Progenitor cell of endocrine pancreas (in vitro differentiated cells): ENCODE measurements at regions not wholly inside any gene's neighbourhood (a gene's known extent, or its start where the extent isn't known, plus 50 kb on each side); places are given as distances from the start of the nearest gene placed in this dataset.

Source experiments
- DNase-seq: peaks from one replicate; pipeline ENCODE4 v3.0.0; 2021; ENCODE audit warnings: low spot score; ENCODE audit not compliant: unreplicated experiment
- H3K27ac Mint-ChIP-seq: 2 replicates; pipeline ENCODE4 v1.8.0; 2021; ENCODE audit warnings: mild to moderate bottlenecking, moderate library complexity, mixed read lengths
- H3K27me3 Mint-ChIP-seq: 2 replicates; pipeline ENCODE4 v1.8.0; 2021; ENCODE audit warnings: mixed read lengths
- H3K36me3 Mint-ChIP-seq: 2 replicates; pipeline ENCODE4 v1.8.0; 2022; ENCODE audit warnings: mixed read lengths; ENCODE audit not compliant: insufficient read depth
- H3K4me1 Mint-ChIP-seq: 2 replicates; pipeline ENCODE4 v1.8.0; 2021; ENCODE audit warnings: low read depth, mixed read lengths
- H3K4me3 Mint-ChIP-seq: 2 replicates; pipeline ENCODE4 v1.8.0; 2021; ENCODE audit warnings: low read depth, mild to moderate bottlenecking, moderate library complexity, mixed read lengths
- H3K9me3 Mint-ChIP-seq: 2 replicates; pipeline ENCODE4 v1.8.0; 2021; ENCODE audit warnings: low read depth, mixed read lengths
- TF ChIP-seq, protein P1 (sequence below): fragments of 200-600 bp; sonication (generic); IDR thresholded peaks from one replicate; pipeline ENCODE4 v1.5.0; 2021; ENCODE audit warnings: antibody characterized with exemption, mild to moderate bottlenecking; ENCODE audit not compliant: unreplicated experiment

DNA sequence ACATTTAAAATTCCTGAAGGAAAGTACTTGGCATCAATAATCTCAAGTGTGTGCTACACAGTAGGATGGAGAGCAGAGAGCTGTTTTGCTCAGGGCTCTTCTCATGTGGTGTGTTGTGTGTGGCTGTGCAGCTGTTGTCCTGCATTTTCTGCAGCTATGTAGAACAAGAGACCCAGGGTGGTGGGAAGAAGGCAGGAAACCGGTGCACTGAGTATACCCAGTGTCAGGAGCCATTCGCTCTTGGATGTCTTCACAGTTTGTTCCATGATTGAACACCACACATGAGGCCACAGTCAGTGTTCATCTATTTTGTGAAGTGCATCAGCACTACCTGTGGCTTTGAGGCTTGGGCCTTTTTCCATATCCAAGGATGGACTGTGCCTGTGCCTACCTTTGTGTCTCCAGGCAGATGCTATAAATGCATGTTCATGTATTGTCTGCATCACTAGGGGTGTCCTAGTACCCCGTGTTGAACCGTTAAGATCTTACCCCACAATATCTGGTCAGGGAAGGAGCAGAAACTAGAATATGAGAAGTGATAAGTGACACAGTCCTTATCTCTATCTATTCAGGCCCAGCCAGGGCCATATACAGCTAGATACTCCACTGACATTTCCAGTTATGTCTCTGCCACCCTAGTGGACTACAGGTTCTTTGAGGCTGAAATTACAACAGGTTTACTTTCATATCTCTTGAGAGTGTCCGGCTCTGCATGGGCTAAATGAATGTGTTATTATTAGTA is 194.3 kb downstream of the NR2F2 start:
- Mint-ChIP-seq H3K9me3 (peaks cover 14% of the 10 kb centered on the region), H3K27me3 (peaks cover 18% of the 10 kb centered on the region), H3K36me3 (no peaks in the 10 kb centered on the region), H3K27ac (no peak overlapping the region), H3K4me3 (no peak overlapping the region), H3K4me1 (no peaks in the 10 kb centered on the region)
- TF ChIP-seq, protein P1, sequence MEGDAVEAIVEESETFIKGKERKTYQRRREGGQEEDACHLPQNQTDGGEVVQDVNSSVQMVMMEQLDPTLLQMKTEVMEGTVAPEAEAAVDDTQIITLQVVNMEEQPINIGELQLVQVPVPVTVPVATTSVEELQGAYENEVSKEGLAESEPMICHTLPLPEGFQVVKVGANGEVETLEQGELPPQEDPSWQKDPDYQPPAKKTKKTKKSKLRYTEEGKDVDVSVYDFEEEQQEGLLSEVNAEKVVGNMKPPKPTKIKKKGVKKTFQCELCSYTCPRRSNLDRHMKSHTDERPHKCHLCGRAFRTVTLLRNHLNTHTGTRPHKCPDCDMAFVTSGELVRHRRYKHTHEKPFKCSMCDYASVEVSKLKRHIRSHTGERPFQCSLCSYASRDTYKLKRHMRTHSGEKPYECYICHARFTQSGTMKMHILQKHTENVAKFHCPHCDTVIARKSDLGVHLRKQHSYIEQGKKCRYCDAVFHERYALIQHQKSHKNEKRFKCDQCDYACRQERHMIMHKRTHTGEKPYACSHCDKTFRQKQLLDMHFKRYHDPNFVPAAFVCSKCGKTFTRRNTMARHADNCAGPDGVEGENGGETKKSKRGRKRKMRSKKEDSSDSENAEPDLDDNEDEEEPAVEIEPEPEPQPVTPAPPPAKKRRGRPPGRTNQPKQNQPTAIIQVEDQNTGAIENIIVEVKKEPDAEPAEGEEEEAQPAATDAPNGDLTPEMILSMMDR: no peak
- DNase-seq: no peak

DNA sequence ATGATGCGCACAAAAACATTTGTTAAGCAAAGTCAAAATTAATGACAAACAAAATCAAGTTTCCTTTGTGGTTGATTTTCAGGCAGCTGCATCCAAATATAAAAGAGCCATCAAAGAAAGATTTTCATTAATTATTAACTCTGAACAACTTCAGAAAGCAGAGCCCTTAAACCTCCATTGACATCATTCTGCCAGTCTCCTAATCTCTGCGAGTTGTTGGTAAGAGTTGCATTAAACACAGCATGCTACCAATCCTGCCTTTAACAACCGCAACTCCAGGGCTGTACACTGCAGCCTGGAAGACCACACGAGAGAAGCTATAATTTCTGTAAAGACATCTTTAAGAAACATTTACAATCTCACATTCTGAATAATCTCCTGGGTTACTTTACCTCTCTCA is 204.6 kb downstream of the NR2F2 start:
- DNase-seq: no peak
- peaks cover 5% of the 10 kb centered on the region for H3K4me1 Mint-ChIP-seq
- peaks cover 17% of the 10 kb centered on the region for H3K27me3 Mint-ChIP-seq
- H3K27ac Mint-ChIP-seq: no peak overlapping the region
- TF ChIP-seq, protein P1: no peak
- no peak overlapping the region for H3K4me3 Mint-ChIP-seq
- H3K9me3 Mint-ChIP-seq: no peaks in the 10 kb centered on the region
- no peaks in the 10 kb centered on the region for H3K36me3 Mint-ChIP-seq

DNA sequence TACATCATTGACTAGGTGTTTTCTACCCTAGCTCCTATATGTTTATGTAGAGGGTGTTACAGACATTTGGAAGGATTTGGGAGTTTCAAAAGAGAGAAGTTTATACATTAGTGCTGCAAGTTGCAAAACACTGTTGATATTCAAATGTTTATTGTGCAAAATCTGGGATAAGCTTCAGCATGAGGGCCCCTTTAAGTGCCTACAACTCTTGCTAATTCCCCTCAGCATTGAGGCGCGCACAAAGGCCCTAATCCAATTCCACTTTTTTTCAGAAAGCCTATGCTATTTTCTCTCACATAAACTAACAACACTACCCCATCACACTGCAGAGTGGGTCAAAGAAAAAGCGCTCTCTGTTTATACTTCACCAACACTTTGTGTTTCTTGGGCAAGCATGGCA is 208.0 kb downstream of the NR2F2 start:
- Mint-ChIP-seq H3K27ac (no peak overlapping the region), H3K27me3 (peaks cover 14% of the 10 kb centered on the region)

DNA sequence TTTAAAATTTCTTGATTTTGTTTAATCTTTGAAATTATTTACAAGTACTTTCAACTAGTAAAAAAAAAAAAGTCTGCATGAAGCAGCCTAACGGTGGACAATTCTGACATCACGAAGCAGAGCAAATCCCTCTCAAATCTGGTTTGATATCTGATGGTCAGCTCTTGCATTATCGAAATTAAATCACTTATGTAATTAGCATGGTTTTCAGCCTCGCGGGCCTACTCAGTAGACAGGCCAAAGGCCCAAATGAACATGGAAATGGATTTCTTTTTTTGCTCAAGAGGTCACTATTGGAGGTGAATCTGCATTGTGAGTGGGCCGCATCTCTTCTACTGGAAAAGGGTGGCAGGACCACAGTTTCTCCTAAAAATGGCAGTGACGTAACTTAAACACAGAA is 209.8 kb downstream of the NR2F2 start:
- no peaks in the 10 kb centered on the region for H3K9me3 Mint-ChIP-seq
- H3K27ac Mint-ChIP-seq: no peak overlapping the region
- DNase-seq: no peak
- no peak overlapping the region for H3K4me3 Mint-ChIP-seq
- H3K27me3 Mint-ChIP-seq: peaks cover 14% of the 10 kb centered on the region
- TF ChIP-seq, protein P1: no peak
- peaks cover 4% of the 10 kb centered on the region for H3K4me1 Mint-ChIP-seq
- H3K36me3 Mint-ChIP-seq: no peaks in the 10 kb centered on the region

More for the DNA sequence above, 208.0 kb downstream of the NR2F2 start:
- DNase-seq: no peak
- H3K36me3 Mint-ChIP-seq: no peaks in the 10 kb centered on the region
- TF ChIP-seq, protein P1: no peak
- peaks cover 7% of the 10 kb centered on the region for H3K4me1 Mint-ChIP-seq
- no peak overlapping the region for H3K4me3 Mint-ChIP-seq
- H3K9me3 Mint-ChIP-seq: no peaks in the 10 kb centered on the region

DNA sequence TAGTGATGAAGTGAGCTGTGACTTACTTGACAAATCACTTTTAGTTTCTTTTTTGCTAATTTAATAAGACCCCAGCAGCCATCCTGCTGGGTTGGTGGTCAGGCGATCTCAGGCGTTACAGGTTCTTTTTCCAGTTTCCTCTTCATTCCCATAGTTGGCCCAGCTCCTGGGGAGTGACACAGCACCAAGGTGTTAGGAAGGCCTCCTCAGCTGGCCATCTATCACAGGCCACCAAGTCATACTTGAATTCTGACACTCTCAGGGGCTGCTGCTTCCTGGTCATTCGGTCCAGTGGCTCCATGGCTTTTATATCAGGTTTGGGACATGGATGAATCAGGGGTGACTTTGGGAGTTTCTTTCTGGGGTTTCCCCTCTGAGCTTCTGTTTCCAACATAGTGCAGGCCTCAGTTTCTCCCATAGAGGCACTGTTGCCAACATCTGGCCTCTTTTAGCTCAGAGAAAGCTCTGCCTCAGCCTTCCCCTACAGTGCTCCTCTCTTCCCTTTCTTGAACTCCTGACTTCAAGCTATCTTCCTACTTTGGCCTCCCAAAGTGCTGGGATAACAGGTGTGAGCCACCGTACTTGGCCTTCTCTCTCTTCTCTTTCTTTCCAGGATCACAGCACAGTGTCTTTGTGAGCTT is 211.8 kb downstream of the NR2F2 start:
- peaks cover 2% of the 10 kb centered on the region for H3K4me1 Mint-ChIP-seq
- TF ChIP-seq, protein P1: no peak
- H3K9me3 Mint-ChIP-seq: no peaks in the 10 kb centered on the region
- no peaks in the 10 kb centered on the region for H3K36me3 Mint-ChIP-seq
- no peak for DNase-seq
- no peak overlapping the region for H3K27ac Mint-ChIP-seq
- H3K4me3 Mint-ChIP-seq: no peak overlapping the region
- H3K27me3 Mint-ChIP-seq: peaks cover 11% of the 10 kb centered on the region
